Thymus (tissue), 11 donors: ENCODE measurements at regions not wholly inside any gene's neighbourhood (a gene's known extent, or its start where the extent isn't known, plus 50 kb on each side); places are given as distances from the start of the nearest gene placed in this dataset.
"Not testable (repeated sequence)": the region's sequence is repeated elsewhere in the genome, so short reads cannot be mapped to it uniquely, and the experiment has no call there.

Source experiments
- DNase-seq, 9 donors: peaks; one replicate each; pipeline ENCODE4 v3.0.0-alpha.2; 2013; ENCODE audit warnings: low spot score in 9 of 9, low read depth in 6 of 9, missing footprints in 1 of 9
- H3K27ac ChIP-seq, 2 donors: one replicate each; pipeline ENCODE4 v1.5.1; 2013; ENCODE audit warnings: control low read depth in 1 of 2, low read depth in 1 of 2, low read length in 1 of 2, mild to moderate bottlenecking in 1 of 2, moderate library complexity in 1 of 2
- H3K27me3 ChIP-seq, 2 donors: one replicate each; pipeline ENCODE4 v1.5.1; 2013; ENCODE audit warnings: low read length in 1 of 2; ENCODE audit not compliant: control insufficient read depth in 2 of 2, insufficient read depth in 1 of 2
- H3K36me3 ChIP-seq, 2 donors: one replicate each; pipeline ENCODE4 v1.5.1; 2013; ENCODE audit warnings: low read length in 1 of 2, mild to moderate bottlenecking in 1 of 2, moderate library complexity in 1 of 2; ENCODE audit not compliant: control insufficient read depth in 2 of 2, insufficient read depth in 2 of 2
- H3K4me1 ChIP-seq, 2 donors: one replicate each; pipeline ENCODE4 v1.5.1; 2013; ENCODE audit warnings: low read length in 2 of 2; ENCODE audit not compliant: control insufficient read depth in 2 of 2, insufficient read depth in 2 of 2
- H3K4me3 ChIP-seq, 2 donors: one replicate each; pipeline ENCODE4 v1.5.1; 2013; ENCODE audit warnings: low read length in 2 of 2, control low read depth in 1 of 2, mild to moderate bottlenecking in 1 of 2
- H3K9me3 ChIP-seq, 2 donors: one replicate each; pipeline ENCODE4 v1.5.1; 2013; ENCODE audit warnings: low read length in 1 of 2, mild to moderate bottlenecking in 1 of 2; ENCODE audit not compliant: control insufficient read depth in 2 of 2, insufficient read depth in 1 of 2
- WGBS: extraction: QIAGEN DNeasy Blood & Tissue Kit; methylation state at CpG from one replicate; pipeline ENCODE4 v1.1.7; 2013; 5-methylcytosine and 5-hydroxymethylcytosine counted together
- donor health status: healthy.

DNA sequence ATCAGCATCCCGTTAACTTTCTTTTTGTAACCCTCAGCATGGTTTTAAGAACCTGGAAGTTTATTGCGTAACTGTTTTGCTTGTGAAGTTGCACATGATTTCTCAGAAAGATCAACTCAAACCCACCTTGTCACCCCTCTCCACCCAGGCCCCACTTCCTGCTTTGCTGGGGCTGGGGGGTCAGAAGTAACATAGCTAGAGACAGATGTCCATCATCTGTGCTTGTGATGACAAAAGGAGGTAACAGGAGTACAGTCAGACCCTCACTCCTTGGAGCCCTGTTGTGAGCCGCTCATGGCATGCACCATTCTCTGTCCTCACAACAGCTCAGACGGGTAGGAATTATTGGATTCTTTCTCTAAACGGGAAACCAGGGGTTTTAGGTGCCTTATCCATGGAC, 172.7 kb upstream of the PLGLB2 start:
- not testable (repeated sequence) for H3K36me3 ChIP-seq, H3K4me3 ChIP-seq, H3K27me3 ChIP-seq, H3K4me1 ChIP-seq, H3K9me3 ChIP-seq, DNase-seq, H3K27ac ChIP-seq
- 84% methylated on average over 4 of the region's 5 CpGs for WGBS

DNA sequence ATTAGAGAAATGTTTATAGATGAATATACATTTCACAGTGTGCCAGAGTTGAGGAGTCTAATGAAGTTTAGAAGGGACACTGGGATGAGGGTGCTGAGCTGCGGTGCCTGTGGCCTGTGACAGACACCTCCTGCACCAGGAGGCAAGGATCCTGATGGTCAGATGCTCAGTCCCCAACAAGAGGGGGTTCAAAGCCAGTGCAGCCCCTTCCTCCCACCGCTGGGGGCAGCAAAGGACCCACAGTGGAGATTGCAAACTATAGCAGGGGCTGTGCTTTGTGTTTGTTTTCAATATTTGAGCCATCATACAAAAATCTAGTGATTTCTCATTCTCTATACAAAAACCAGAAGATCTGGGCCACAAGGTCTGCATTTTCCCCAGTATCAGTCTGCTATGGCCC, 170.5 kb upstream of the PLGLB2 start:
- H3K27ac ChIP-seq, H3K4me3 ChIP-seq, H3K36me3 ChIP-seq, H3K27me3 ChIP-seq, H3K9me3 ChIP-seq, DNase-seq, H3K4me1 ChIP-seq: not testable (repeated sequence)
- no CpG with 5 or more reads among the region's 2 CpGs for WGBS

DNA sequence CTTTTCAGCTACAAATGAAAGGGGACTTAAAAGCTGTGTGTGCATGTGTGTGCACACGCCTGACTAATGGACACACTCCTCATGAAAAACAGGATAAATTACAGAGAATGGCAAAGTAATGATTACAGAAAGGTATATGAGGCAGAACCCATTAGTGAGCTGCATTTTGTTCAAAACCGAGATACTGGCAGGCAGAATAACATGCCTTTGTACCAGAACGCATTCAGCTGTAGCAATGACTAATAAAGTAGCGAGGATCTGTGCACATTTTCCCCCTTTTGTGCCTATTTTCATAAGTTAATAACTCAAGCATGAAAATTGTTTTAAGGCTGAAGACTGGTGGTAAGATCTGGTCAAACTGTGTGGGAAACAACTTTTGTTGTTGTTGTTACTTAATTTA, 165.7 kb upstream of the PLGLB2 start:
- not testable (repeated sequence) for H3K27me3 ChIP-seq, H3K4me3 ChIP-seq, H3K9me3 ChIP-seq, H3K4me1 ChIP-seq, H3K36me3 ChIP-seq, H3K27ac ChIP-seq, DNase-seq
- WGBS: no CpG with 5 or more reads among the region's 4 CpGs

DNA sequence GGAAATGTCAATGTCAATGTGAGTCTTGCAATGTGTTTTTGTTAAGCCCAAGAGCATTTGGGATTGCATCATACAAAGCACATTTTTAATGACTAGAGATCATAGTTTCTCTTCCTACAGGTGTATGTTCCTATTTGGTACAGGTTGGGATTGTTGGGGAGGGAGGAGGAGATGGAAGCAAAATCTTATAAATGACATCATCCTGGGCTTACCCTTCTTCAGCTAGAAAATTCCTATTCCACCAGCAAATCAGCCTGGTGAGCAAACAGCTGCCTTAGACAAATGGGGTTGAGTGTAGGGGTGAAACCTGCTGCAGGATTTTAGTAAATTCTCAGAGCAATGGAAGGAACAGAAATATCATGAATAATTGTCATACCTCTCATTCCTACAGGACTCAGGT, 165.3 kb upstream of the PLGLB2 start:
- not testable (repeated sequence) for H3K4me3 ChIP-seq, H3K36me3 ChIP-seq, H3K27me3 ChIP-seq, H3K4me1 ChIP-seq, DNase-seq, H3K27ac ChIP-seq, H3K9me3 ChIP-seq

DNA sequence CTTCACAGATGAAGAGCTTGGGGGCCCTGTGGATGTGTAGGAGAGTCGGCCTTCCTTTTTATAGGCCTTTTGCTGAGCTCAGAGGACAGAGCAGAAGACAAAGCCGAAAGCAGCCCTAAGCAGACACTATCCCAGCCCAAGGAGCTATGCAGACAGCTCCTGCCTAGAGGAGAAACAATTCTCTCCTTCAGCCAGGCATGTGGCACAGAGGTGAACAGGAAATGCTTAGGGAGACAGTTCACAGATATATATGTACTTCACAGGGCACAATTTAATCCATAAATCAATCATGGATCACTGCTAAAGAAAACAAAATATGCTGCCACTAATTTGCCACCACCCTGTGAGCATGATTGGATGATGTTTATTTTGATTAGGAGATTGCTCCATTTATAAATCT, 164.5 kb upstream of the PLGLB2 start:
- not testable (repeated sequence) for H3K4me3 ChIP-seq, H3K9me3 ChIP-seq, H3K27ac ChIP-seq, H3K36me3 ChIP-seq, H3K4me1 ChIP-seq, DNase-seq, H3K27me3 ChIP-seq
- 97% methylated on average over 2 of the region's 2 CpGs for WGBS

DNA sequence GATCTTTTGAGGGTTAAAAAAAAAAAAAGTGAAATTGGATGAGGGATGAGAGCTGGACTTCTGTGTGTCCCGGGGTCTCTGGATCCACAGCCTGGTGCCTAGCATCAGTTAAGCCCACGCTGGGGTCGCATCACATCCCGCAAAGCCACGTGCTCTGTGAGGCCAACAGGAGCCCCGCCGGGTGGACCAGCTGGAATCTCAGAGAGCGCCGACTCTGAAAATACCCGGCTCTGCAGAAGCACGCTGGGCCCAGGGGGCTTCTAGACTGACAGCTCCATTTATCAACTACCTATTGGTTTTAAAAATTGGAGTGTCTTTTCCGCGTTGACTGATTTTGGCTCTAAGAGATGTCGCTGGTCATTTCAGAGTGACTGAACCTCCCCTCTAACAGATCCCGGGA, 164.1 kb upstream of the PLGLB2 start:
- not testable (repeated sequence) for DNase-seq, H3K27ac ChIP-seq, H3K27me3 ChIP-seq

DNA sequence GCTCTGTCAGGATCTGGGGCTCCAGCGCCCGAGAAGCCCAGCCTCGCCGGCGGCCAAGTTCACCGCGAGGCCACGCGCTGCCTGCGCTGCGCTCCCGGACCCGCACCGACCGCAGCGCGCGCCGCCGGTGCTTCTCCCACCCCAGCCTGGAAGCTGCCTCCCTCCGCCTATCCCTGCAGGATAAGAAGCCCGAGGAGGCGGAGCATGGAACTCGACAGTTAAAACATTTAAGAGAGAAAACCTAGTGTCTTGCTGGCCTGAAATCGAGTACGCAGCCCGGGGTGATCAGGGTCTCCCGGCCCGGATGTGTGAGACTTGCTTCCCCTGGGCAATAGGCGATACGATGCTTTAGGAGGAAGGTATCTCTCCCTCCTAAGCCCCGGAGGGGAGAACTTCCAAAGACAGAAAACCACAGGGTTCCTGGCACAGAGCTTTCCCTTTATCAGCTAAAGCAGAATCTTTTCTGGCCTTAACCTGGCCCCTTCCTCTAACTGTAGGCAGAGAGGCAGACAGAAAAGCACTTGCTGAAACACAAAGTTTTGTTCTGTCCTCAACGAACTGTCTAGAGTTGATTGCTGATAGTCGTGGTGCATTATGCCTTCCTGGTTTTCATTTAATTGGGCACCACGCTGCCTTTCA, 163.5 kb upstream of the PLGLB2 start:
- 5% methylated on average over 32 of the region's 35 CpGs for WGBS
- not testable (repeated sequence) for H3K4me1 ChIP-seq, H3K27ac ChIP-seq, H3K4me3 ChIP-seq, H3K27me3 ChIP-seq, H3K36me3 ChIP-seq, H3K9me3 ChIP-seq
- DNase-seq: peak in 1 of 9 donors; percentile 9

More for the DNA sequence above, 164.1 kb upstream of the PLGLB2 start:
- WGBS: 86% methylated on average over 13 of the region's 15 CpGs
- H3K36me3 ChIP-seq, H3K9me3 ChIP-seq, H3K4me1 ChIP-seq, H3K4me3 ChIP-seq: not testable (repeated sequence)

DNA sequence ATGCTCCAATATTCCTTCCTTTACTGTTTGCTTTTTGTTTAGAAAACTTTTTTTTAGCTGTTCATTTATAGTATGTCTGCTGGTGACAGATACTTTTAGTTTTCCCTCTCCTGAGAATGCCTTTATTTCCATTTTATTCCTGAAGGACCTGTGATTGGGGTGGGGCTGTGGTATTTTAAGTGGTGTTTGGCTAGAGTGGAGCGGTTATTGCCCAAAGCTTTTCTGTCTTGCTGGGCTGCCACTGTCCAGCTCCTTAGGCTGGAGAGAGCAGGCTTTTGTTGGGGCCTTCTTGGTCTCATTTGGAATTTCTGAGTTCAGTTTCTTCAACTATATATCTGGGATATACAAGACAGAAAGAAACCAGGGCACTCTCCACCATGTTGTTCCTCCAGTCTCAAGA, 160.0 kb upstream of the PLGLB2 start:
- not testable (repeated sequence) for H3K27me3 ChIP-seq, H3K4me1 ChIP-seq, H3K36me3 ChIP-seq, H3K27ac ChIP-seq, DNase-seq, H3K4me3 ChIP-seq, H3K9me3 ChIP-seq
- no CpG with 5 or more reads among the region's 1 CpG for WGBS

DNA sequence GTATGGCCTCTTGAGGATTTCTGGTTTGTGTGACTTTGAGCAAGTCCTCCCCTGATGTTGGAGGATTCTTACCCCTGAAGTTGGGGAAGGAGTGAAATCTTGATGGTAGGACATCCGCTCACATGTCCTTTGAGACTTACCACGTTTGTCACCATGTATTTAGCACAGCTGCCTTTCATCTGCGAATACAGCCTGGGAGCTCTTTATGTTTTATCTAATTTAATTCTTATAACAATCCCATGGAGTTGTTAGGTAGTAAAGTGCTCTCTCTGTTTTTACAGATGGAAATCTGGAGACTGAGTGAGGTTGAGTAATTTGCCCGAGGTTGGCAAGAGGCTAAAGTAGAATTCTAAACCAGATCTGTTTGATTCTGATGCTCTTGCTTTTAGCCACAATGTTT, 154.9 kb upstream of the PLGLB2 start:
- H3K4me1 ChIP-seq, DNase-seq, H3K9me3 ChIP-seq, H3K4me3 ChIP-seq, H3K27ac ChIP-seq, H3K27me3 ChIP-seq, H3K36me3 ChIP-seq: not testable (repeated sequence)
- WGBS: 96% methylated on average over 3 of the region's 4 CpGs
